Activated CD8-positive, alpha-beta T cell treated with anti-CD3 and anti-CD28 coated beads, Interleukin-2, amount 10 ng/mL, durations not matched to agents 7 days and 5 days (primary cell): ENCODE measurements at regions not wholly inside any gene's neighbourhood (a gene's known extent, or its start where the extent isn't known, plus 50 kb on each side); places are given as distances from the start of the nearest gene placed in this dataset.
"Not testable (repeated sequence)": the region's sequence is repeated elsewhere in the genome, so short reads cannot be mapped to it uniquely, and the experiment has no call there.

Experiments used
- ATAC-seq: fragments of 150-1000 bp; cut with Tn5 transposase; one replicate; pipeline ENCODE4 v1.10.0; 2021; ENCODE audit warnings: moderate library complexity
- CTCF ChIA-PET: fragments of 350-600 bp; sonication (Branson Sonifier 250); formaldehyde crosslinking; loops from one replicate; lab custom pipeline; 2021; ENCODE audit warnings: antibody characterized with exemption; lab: Charles Lee
- POLR2A ChIA-PET: fragments of 350-600 bp; sonication (Branson Sonifier 250); formaldehyde crosslinking; loops from one replicate; lab custom pipeline; 2021; ENCODE audit warnings: antibody characterized with exemption; lab: Charles Lee
- DNase-seq: peaks from one replicate; pipeline ENCODE4 v3.0.0-alpha.2; 2020
- H3K27ac Mint-ChIP-seq: one replicate; pipeline ENCODE4 v1.8.0; 2021; ENCODE audit warnings: mild to moderate bottlenecking, mixed read lengths
- H3K27me3 Mint-ChIP-seq: one replicate; pipeline ENCODE4 v1.8.0; 2021; ENCODE audit warnings: low read depth, mixed read lengths
- H3K36me3 Mint-ChIP-seq: one replicate; pipeline ENCODE4 v1.8.0; 2021; ENCODE audit warnings: low read depth, mixed read lengths
- H3K4me1 Mint-ChIP-seq: one replicate; pipeline ENCODE4 v1.8.0; 2021; ENCODE audit warnings: low read depth, mixed read lengths
- H3K4me3 Mint-ChIP-seq: one replicate; pipeline ENCODE4 v1.8.0; 2021; ENCODE audit warnings: mild to moderate bottlenecking, mixed read lengths
- H3K9me3 Mint-ChIP-seq: one replicate; pipeline ENCODE4 v1.8.0; 2022; ENCODE audit warnings: mixed read lengths; ENCODE audit not compliant: insufficient read depth

- ChIA-PET POLR2A (no interaction called here), CTCF (interaction anchor here (1.9 kb wide), 1 partner anchor 9 kb away, joined by 14 read pairs; no protein-coding TSS in a partner anchor)
- no peaks in the 10 kb centered on the region for H3K9me3 Mint-ChIP-seq
- no peaks in the 10 kb centered on the region for H3K4me1 Mint-ChIP-seq
- ATAC-seq (no peak), DNase-seq (no peak)
- H3K36me3 Mint-ChIP-seq: no peaks in the 10 kb centered on the region
- no peak overlapping the region for H3K4me3 Mint-ChIP-seq
- H3K27ac Mint-ChIP-seq: no peak overlapping the region
- peaks cover 2% of the 10 kb centered on the region for H3K27me3 Mint-ChIP-seq
These were observed 93.4 kb downstream of the ISX start for GRCh38 chr22:35159343-35159742.

- DNase-seq: no peak
- Mint-ChIP-seq H3K27ac (no peak overlapping the region), H3K27me3 (peaks cover 2% of the 10 kb centered on the region), H3K4me3 (no peak overlapping the region), H3K4me1 (no peaks in the 10 kb centered on the region), H3K9me3 (no peaks in the 10 kb centered on the region), H3K36me3 (no peaks in the 10 kb centered on the region)
- ATAC-seq: no peak
- ChIA-PET CTCF (interaction anchor here (1.9 kb wide), 1 partner anchor 10 kb away, joined by 14 read pairs; no protein-coding TSS in a partner anchor), POLR2A (no interaction called here)
These were observed 94.3 kb downstream of the ISX start for GRCh38 chr22:35160268-35160667.

- CTCF ChIA-PET: interaction anchor here (1.2 kb wide), 1 partner anchor 12 kb away, joined by 5 read pairs; no protein-coding TSS in a partner anchor
- H3K27me3 Mint-ChIP-seq, ATAC-seq, DNase-seq, POLR2A ChIA-PET, H3K36me3 Mint-ChIP-seq, H3K4me3 Mint-ChIP-seq, H3K27ac Mint-ChIP-seq, H3K4me1 Mint-ChIP-seq, H3K9me3 Mint-ChIP-seq: not testable (repeated sequence)
These were observed 91.4 kb upstream of the HMGXB4 start for GRCh38 chr22:35165896-35166295.

GRCh38 chr22:35170716-35171697 is 86.3 kb upstream of the HMGXB4 start:
- no peak for ATAC-seq
- Mint-ChIP-seq H3K27ac (no peak overlapping the region), H3K4me3 (no peak overlapping the region), H3K27me3 (peaks cover 11% of the 10 kb centered on the region), H3K36me3 (no peaks in the 10 kb centered on the region), H3K4me1 (no peaks in the 10 kb centered on the region), H3K9me3 (no peaks in the 10 kb centered on the region)
- ChIA-PET CTCF (no interaction called here), POLR2A (no interaction called here)
- DNase-seq: no peak

- Mint-ChIP-seq H3K4me1 (no peaks in the 10 kb centered on the region), H3K27ac (no peak overlapping the region), H3K4me3 (no peak overlapping the region), H3K36me3 (no peaks in the 10 kb centered on the region), H3K27me3 (peaks cover 13% of the 10 kb centered on the region), H3K9me3 (no peaks in the 10 kb centered on the region)
- no peak for ATAC-seq
- ChIA-PET CTCF (no interaction called here), POLR2A (no interaction called here)
- no peak for DNase-seq
These were observed 84.9 kb upstream of the HMGXB4 start for GRCh38 chr22:35172442-35172841.

- no peak for DNase-seq
- no peak overlapping the region for H3K4me3 Mint-ChIP-seq
- H3K9me3 Mint-ChIP-seq: no peaks in the 10 kb centered on the region
- H3K27ac Mint-ChIP-seq: no peak overlapping the region
- H3K4me1 Mint-ChIP-seq: no peaks in the 10 kb centered on the region
- CTCF ChIA-PET: interaction anchor here (0.8 to 1.2 kb wide), 2 partner anchors 23 to 25 kb away, joined by 3 read pairs; no protein-coding TSS in a partner anchor
- POLR2A ChIA-PET: no interaction called here
- H3K36me3 Mint-ChIP-seq: no peaks in the 10 kb centered on the region
- no peak for ATAC-seq
- peaks cover 13% of the 10 kb centered on the region for H3K27me3 Mint-ChIP-seq
These were observed 83.6 kb upstream of the HMGXB4 start for GRCh38 chr22:35173655-35174054.

GRCh38 chr22:35174401-35175038 is 82.8 kb upstream of the HMGXB4 start:
- Mint-ChIP-seq H3K4me3 (no peak overlapping the region), H3K4me1 (no peaks in the 10 kb centered on the region), H3K27me3 (peaks cover 13% of the 10 kb centered on the region), H3K27ac (no peak overlapping the region), H3K9me3 (no peaks in the 10 kb centered on the region), H3K36me3 (no peaks in the 10 kb centered on the region)
- ChIA-PET CTCF (no interaction called here), POLR2A (no interaction called here)
- ATAC-seq: no peak
- no peak for DNase-seq

- Mint-ChIP-seq H3K4me1 (no peaks in the 10 kb centered on the region), H3K9me3 (no peaks in the 10 kb centered on the region), H3K27ac (no peak overlapping the region), H3K4me3 (no peak overlapping the region), H3K27me3 (peaks cover 12% of the 10 kb centered on the region), H3K36me3 (no peaks in the 10 kb centered on the region)
- no peak for DNase-seq
- POLR2A ChIA-PET: no interaction called here
- no peak for ATAC-seq
- CTCF ChIA-PET: no interaction called here
These were observed 81.9 kb upstream of the HMGXB4 start for GRCh38 chr22:35175392-35175791.

- DNase-seq (no peak), ATAC-seq (no peak)
- ChIA-PET CTCF (interaction anchor here (1.2 kb wide), 1 partner anchor 27 kb away, joined by 3 read pairs; no protein-coding TSS in a partner anchor), POLR2A (no interaction called here)
- H3K27me3 Mint-ChIP-seq: peaks cover 10% of the 10 kb centered on the region
- no peaks in the 10 kb centered on the region for H3K4me1 Mint-ChIP-seq
- no peak overlapping the region for H3K27ac Mint-ChIP-seq
- H3K36me3 Mint-ChIP-seq: no peaks in the 10 kb centered on the region
- H3K4me3 Mint-ChIP-seq: no peak overlapping the region
- no peaks in the 10 kb centered on the region for H3K9me3 Mint-ChIP-seq
These were observed 79.5 kb upstream of the HMGXB4 start for GRCh38 chr22:35177811-35178210.

GRCh38 chr22:35178446-35178845 is 78.8 kb upstream of the HMGXB4 start:
- no peak overlapping the region for H3K27ac Mint-ChIP-seq
- H3K27me3 Mint-ChIP-seq: peaks cover 10% of the 10 kb centered on the region
- ATAC-seq: no peak
- H3K4me3 Mint-ChIP-seq: no peak overlapping the region
- ChIA-PET POLR2A (no interaction called here), CTCF (no interaction called here)
- DNase-seq: no peak
- H3K36me3 Mint-ChIP-seq: no peaks in the 10 kb centered on the region
- H3K9me3 Mint-ChIP-seq: no peaks in the 10 kb centered on the region
- H3K4me1 Mint-ChIP-seq: no peaks in the 10 kb centered on the region

GRCh38 chr22:35183917-35184316 is 73.4 kb upstream of the HMGXB4 start:
- H3K9me3 Mint-ChIP-seq: peaks cover 5% of the 10 kb centered on the region
- H3K27me3 Mint-ChIP-seq: no peaks in the 10 kb centered on the region
- H3K36me3 Mint-ChIP-seq: no peaks in the 10 kb centered on the region
- POLR2A ChIA-PET: no interaction called here
- H3K4me1 Mint-ChIP-seq: no peaks in the 10 kb centered on the region
- DNase-seq: no peak
- CTCF ChIA-PET: no interaction called here
- H3K27ac Mint-ChIP-seq: no peak overlapping the region
- ATAC-seq: no peak
- no peak overlapping the region for H3K4me3 Mint-ChIP-seq

- H3K27ac Mint-ChIP-seq: no peak overlapping the region
- ChIA-PET CTCF (interaction anchor here (1.8 kb wide), 1 partner anchor 45 kb away, joined by 5 read pairs; no protein-coding TSS in a partner anchor), POLR2A (no interaction called here)
- no peak overlapping the region for H3K4me3 Mint-ChIP-seq
- H3K4me1 Mint-ChIP-seq: no peaks in the 10 kb centered on the region
- H3K36me3 Mint-ChIP-seq: peaks cover 1% of the 10 kb centered on the region
- no peak for DNase-seq
- no peaks in the 10 kb centered on the region for H3K27me3 Mint-ChIP-seq
- no peak for ATAC-seq
- H3K9me3 Mint-ChIP-seq: peaks cover 5% of the 10 kb centered on the region
These were observed 70.8 kb upstream of the HMGXB4 start for GRCh38 chr22:35186492-35186891.
